ENCODE measurements at regions not wholly inside any gene's neighbourhood (a gene's known extent, or its start where the extent isn't known, plus 50 kb on each side); places are given as distances from the start of the nearest gene placed in this dataset.

- TF ChIP-seq CTCF (IDR thresholded peaks at IDR 0.05) = no peak
- TF ChIP-seq EP300 (IDR thresholded peaks at IDR 0.05) = no peak
These were observed 139.4 kb downstream of the GNAT3 start for GRCh38 chr7:80372415-80372814.
